GM21737 (cell line): ENCODE measurements at regions not wholly inside any gene's neighbourhood (a gene's known extent, or its start where the extent isn't known, plus 50 kb on each side); places are given as distances from the start of the nearest gene placed in this dataset.

Experiments
- ATAC-seq: cut with Tn5 transposase; IDR thresholded peaks from one replicate; pipeline ENCODE4 v1.9.1; 2021; ENCODE audit warnings: mild to moderate bottlenecking, moderate library complexity; ENCODE audit not compliant: unreplicated experiment

DNA sequence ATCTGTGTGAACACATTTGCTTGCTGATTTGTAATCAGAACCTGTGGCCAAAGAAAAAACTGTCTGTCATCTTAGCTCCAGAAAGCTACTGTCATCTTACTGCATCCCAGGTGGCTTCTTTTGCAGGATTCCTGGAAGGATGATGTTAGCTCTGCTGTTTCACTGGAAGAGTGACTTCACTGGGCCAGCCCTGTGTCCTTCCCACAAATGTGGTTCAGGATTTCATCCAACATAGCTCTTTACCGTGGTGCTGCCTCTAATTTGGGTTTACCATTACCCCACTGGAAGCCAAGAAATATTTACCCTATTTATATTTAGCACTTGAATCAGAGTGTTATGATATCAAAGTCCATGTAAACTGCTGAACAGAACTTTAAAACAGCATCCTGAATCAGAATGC, 501.0 kb downstream of the GADD45G start:
- no peak for ATAC-seq

DNA sequence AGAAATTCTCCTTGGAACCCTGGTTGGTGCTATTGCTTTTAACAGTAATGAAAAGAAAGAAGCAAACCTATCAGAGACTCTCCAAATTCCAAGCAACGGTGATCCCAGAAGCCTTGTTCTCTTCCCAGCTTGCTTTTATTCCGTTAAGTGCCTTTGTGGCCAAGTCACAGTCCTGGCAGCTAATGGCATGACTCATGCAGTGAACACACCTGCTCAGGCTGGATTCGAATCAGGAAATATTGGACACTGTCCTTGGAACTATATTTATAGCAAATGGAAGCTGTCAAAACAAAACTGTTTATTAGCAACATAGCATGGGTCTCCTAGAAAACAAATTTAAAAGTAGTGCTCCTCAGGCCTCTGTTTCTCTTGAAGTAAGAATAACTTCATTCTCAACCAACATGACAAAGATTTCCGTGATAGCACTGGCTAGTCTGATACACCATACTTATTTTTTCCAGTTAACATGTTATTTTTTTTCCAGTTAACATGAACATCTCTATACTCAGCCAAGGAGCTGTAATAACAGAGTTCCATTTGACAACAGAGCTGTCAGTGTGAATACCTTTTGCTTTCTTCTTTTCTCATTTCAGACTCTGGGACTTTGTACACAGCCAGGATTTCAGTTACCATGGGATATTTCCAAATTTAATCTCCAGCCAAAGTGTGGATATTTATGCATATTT, 502.4 kb downstream of the GADD45G start:
- ATAC-seq, result no peak

DNA sequence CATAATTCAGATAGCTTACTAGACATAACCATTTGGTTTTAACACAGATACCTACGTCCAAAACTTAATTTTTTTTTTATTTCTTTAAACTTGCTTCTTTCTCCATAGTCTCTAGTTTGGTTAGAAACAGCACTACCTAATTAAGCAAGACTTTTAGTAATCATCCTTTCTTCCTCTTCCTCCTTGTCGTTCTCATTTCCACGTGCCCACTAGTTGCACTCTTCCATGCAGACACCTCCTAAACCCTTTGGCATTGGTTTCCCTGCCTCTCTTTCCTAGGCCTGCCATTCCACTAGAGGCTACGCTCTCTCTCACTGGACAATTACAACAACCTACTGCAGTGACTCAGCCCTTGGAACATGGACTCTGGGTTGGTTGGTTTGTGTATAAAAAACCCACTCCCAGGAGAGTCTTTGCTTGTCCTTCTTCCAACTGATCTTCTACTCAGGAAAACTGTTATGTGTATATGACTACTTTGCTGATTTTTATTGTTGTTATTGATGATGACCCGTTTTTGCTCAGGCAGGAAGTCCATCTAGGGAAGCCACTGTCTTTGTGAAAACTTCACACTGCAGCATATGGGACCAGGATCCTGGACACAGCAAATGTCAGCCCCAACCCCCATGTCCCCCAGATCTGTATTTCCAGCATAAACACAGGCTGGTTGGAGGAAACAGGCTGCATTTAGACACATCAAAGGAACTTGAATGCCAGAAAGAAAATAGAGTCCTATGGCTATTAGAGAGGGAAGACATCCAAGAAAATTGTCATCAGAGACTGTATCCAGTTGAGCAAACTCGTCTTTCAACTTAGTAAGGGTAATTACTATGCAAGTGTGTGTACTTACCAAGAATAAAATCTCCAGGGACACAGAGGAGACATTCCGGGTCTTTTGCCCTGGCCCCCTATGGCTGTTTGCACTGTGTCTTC, 503.2 kb downstream of the GADD45G start:
- no peak for ATAC-seq

DNA sequence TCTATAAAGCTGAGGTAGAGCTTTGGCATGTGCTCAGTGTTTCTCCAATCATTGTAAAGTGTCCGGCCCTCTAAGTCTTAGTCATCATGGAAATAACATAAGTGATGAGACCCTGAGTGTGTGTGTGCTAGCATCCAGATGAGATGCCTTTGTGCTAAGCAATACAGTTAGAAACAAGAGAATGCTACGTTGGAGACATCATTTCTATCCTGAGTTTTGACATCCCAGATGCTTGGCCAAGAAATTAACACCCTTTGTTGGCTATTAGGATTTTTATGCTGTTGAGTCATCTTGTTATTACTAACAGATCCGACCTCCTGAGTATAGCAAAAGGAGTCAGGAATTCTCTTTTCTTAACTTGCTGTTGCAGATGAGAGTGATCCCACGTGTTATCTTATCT, 508.0 kb downstream of the GADD45G start:
- no peak for ATAC-seq

DNA sequence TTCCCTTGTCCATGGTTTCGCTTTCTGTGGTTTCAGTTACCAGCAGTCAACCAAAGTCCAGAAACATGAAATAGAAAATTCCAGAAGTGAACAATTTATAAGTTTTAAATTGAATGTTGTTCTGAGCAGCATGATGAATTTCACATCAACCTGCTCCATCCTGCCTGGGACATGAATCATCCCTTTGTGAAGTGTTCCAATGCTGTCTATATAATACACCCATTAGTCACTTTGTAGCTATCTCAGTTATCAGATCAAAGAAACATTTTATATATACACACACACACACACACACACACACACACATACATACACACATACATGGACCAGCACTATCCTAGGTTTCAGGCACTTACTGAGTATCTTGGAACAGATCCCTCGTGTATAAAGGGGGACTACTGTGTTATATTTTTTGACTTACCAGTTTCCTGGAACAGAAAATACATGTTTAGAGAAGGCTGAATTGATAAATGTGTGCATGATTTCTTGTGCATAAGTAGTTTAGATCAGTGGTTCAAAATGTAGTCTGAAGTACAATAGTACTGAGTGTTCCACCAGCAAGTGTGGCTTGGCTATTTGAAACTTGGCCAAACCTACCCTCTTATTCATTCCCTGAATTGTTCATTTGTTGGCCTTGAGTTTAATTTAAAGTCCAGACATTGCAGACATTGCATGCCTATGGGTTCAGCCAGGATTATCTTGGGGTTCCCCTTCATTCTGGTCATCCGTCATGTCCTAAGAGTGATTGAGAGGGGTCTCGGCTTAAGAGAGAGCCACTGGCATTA, 510.0 kb downstream of the GADD45G start:
- ATAC-seq, result no peak

DNA sequence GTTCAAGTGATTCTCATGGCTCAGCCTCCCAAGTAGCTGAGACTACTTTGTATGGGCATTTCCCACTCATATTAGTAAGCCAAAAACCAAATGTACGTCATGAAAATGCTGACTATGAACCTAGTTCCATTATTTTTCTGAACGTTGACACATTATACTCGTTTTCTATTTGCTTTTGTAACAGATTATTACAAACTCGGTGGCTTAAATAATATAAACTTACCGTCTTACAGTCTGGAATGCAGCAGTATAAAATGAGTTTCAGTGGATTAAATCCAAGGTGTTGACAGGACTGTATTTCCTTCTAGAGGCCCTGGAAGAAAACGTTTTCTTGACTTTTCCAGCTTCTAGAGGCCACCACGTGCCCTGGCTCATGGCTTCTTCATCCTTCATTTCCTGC, 517.0 kb downstream of the GADD45G start:
- no peak for ATAC-seq

DNA sequence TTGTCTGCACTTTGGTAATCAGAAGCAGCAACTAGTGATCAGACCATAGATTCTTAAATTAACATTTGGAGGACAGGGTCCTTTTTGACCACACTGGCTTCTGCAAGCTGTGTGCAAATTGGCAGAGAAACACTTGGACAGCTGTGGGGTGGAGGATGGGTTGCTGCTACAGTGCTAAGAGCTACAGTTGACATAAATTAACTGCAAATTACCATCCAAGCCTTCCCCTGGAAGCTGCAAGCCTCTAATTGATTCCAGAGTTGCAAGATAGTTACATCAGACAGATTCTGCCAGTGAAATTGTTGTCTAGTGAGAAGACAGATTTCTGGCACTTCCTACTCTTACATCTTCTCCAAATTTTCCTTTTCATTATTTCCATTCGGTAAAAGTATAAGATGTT, 517.7 kb downstream of the DIRAS2 start:
- ATAC-seq, result no peak

DNA sequence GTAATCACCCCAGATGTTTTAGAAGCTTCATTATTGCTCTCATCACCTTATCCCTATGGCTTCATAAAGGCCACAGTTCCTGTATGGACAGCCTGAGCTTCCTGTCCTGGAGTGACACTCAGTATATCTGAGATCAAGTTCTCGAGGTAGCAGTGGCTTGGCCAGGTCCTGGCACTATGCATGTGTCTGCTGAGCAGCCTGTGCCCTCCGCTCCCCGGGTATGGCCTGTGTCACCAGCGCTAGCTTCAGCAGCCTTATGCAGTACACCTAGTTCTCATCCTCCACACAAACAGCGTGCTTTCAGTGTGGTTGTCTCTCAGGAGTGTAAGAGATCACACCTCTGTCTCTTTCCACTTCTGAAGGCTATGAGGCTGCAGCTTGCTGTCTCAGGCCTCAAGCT, 514.7 kb downstream of the DIRAS2 start:
- ATAC-seq, result no peak

DNA sequence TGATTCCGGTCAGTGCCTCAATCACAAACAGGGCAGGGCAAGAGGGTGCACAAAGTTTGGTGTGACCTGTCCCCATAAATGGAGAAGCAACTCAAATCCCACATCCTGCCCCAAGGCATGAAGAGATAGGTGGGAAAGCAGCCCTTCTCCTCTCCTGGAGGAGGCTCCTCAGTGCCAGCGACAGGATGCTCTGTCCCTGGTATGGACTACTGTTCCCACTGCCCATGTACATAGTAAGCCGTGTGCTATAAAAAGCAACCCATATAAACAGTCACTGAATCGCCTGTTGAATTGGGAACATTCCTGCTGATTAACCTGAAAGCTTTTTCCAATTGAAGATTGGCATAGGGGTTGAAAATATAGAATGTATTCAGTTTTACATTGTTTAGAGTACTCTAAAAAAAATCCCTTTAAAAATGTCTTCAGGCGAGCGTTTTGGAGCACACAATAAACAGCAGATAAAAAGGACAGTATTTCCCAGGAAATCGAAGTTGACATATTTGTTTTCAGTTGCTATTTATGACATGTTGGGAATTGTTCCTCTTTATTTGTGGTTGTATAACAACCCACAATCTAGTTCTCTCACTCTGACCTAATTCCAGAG, 513.9 kb downstream of the DIRAS2 start:
- no peak for ATAC-seq

DNA sequence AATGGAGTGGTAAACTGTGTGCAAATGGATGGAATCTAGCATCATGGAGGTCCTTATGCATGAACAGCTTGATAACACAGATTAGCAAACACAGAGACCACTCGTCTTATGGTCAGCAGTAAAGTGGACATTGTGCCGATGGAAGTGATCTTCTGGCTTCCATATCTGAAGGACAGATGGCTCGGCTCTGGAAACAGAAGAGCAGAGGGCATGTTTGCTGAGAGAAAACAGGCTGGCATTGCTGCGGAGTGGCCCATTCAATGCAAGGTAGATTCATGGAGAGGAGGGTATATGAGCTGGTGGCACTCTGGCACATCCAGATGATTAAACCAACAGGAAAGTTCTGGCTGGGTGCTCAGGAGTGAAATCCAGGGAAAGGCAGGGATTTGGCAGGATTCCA, 513.2 kb downstream of the DIRAS2 start:
- no peak for ATAC-seq

DNA sequence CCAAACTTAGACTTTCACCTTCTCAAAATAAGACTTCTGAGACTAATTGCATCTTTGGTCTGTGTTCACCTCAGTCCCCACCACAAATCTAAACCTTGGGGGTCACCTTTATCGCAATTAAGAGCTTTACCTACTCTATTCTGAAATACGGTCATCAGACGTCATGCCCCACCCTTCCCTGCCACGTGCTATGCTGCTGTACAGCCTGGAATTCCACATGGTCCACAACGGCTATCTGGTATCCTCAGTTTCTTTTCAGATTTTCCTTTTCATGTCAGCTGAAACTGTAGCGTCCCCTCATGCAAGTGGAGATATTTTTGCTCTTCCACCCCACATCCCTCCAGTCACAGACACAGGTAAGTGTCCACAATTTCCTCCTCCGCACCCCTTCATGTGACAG, 511.1 kb downstream of the DIRAS2 start:
- no peak for ATAC-seq

DNA sequence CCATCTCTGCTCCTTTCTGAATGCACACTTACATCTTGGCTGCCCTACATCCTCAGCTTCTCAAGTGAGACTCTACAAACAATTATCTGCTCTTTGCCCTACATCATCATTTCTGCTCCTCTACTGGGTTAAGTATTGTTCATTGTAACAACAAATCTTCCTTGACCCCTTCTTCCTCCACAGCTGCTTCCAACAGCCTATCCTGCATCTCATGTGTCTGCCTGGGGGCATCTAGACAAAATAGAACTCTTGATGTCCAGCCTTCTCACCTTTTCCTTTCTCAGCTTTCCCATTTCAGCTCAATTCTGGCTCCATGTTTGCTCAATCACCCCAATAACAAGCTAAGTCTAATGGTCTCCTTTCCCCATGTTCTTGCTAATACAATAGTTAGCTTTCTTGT, 509.8 kb downstream of the DIRAS2 start:
- ATAC-seq, result no peak

DNA sequence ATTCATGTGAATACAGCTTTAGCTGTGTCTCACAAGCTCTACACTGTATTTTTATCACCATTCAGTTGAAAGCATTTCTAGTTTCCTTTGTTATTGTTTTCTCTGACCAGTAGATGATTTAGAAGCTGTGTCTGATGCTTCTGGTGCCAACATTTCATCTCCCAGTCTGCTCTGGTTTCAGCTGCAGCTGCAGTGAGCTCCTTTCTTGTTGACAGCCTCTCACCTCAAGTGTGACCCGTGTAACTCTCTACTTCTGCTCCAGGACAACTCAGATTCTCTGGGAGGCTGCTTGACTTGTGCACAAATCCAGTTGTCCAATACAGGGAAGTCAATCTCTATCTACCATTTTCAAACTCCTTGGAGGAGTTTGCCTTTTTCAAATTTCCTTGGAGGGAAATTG, 504.8 kb downstream of the DIRAS2 start:
- no peak for ATAC-seq

DNA sequence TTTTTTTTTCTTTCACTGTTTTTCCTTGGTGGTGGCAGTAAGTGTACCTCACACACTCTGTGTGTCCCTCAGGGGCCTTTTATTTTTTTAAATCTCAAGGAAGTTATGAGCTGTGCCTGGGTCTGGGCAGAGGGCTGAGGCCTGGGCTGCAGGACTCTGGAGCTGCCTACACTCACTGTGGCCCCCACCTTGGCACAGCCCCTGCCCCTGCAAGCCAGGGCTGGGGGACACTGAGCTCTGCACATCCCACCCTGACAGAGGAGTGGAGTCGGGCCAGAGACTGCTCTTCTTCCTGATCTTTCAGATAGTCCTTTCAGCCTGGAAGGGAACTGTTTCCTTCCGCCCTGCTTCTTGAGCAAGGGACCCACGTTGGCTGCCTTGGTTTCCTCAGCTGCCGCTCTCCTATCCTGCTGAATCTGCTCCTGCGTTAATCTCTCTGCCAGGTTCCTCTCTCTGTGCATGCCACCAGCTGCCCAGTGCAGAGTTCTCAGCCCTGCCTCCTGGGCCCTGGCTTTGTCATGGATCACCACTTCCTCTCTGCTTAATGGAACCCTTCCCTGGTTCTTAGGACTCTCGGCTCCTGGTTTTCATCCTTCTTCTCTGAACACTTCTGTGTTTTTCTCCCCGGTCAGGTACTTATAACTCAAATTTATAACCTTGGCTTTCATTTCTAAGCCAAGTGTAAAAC, 502.3 kb downstream of the DIRAS2 start:
- no peak for ATAC-seq

DNA sequence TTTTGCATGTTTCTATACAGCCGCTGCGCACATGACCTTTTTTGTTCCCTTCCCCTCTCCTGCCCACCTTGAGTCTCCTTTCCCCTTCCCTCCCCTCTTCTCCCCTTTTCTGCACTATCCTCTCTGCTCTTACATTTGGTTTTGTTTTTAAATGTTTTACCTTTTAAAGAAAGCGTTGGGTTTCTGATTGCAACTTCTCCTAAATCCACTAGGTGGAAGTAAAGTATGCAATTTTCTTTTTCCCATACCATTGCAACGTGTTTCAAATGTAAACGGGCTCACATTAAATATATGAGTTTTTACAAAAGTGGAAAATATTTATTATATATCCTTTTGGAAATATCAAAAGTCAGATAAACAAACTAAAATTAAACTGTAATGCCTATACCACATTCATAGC, 500.9 kb downstream of the DIRAS2 start:
- ATAC-seq, result no peak

DNA sequence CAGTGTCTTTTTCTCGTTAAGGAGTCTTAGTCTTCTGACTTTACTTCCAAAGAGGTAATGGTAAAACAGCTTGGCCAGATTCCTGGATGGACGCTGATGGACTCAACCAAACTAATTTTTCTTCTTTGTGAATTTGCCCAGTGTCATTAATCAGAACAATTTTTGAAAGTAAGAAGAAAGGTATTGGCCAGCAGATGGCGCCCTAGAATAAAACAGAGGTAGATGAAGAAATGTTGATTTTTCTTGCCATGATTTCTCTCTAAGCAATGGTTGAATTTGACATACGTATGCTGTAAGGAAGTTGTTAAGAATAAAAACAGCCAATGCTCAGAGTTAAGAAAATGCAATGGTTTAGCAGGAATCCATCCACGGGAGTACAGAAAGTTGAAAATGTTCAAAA, 500.0 kb downstream of the DIRAS2 start:
- ATAC-seq, result no peak

DNA sequence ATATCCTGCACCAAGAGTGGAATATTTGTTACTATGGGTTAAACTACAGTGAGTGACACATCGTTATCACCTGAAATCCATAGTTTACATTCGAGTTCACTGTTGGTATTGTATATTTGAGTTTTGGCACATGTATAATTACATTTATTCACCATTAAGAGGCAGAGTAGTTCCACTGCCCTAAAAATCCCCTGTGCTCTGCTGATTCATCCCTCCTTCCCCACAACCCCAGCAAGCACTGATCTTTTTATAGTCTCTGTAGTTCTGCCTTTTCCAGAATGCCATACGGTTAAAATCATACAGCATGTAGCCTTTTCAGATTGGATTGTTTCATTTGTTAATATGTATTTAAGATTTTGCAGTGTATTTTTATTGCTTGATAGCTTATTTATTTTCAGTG, 495.2 kb downstream of the DIRAS2 start:
- ATAC-seq, result no peak

DNA sequence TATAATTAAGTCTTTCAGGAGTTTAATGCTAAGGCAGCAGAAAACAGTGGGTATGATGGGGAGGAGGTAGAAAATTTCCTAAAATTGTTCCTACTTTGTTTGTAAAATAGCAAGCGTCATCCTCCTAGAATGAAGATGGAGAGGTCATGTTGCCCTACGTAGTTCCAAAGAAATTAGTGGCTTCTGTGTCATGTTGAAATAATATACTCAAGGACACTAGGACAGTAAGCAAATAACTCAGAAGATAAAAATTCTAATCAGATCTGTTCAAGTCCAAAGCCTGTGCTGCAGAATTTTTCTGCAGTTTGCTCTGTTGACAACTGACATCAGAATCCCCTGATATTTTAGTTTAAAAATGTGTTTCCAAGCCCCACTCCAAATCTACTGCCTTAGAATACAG, 486.3 kb downstream of the DIRAS2 start:
- ATAC-seq, result no peak

DNA sequence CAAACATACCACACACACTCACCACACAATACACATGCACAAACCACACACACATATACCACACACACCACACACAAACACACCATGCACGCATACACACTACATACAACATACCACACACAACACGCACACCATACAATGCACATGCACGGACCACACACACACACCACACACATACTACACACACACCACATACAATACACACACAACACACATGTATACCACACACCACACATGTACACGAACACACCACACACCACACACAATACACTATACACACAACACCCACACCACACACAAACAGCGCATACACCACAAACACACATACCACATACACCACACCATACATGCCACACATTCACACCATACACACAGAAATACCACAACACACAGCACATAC, 480.3 kb downstream of the DIRAS2 start:
- no peak for ATAC-seq

DNA sequence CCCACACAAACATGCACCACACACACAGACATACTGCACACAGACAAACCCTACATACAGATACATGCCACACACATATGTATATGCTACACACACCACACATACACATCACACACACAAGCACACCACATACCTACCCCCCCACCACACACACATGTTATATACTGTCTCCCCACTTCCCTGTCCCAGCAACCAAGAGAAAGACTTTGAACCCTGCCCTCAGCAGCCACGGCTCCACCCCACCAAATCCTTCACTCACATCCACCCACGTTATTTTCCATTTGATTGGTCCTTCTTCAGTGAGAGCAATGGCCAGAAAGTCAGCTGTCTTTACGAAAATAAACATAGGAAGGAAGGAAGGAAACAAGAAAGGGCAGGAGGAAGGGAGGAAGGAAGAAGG, 479.8 kb downstream of the DIRAS2 start:
- ATAC-seq, result no peak

DNA sequence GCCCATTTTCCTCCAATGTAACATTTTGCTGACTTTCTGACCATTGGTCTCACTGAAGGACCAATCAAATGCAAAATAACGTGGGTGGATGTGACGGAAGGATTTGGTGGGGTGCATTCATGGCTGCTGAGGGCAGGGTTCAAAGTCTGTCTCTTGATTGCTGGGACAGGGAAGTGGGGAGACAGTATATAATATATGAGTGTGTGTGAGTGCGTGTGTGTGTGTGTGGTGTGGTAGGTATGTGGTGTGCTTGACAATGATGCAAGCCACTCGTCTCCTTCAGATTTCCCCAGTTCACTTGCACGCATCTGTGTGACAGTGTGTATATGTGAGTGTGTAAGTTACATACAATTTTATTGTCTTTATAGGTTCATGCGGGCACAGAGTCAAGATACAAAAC, 477.3 kb downstream of the DIRAS2 start:
- no peak for ATAC-seq
